ENCODE measurements at regions not wholly inside any gene's neighbourhood (a gene's known extent, or its start where the extent isn't known, plus 50 kb on each side); places are given as distances from the start of the nearest gene placed in this dataset.

DNA sequence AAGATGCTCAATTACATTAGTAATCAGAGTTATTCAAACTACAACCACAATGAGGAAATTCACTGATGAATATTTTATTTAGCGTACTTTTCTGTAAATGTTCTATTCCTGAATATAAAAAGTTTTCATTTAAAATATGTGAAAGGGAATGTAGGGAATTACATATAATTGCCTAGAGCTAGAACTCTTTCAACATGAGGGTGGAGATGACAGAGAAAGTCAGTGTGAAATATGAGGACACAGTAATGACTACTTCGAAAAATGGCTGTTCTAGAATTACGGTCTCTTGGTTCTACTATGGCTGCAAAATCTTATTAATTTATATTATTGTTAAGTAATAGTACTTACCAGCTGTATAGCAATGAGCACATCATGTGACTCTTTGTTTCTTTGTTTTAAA, 1647.4 kb upstream of the PIK3C3 start:
- H2BK20ac ChIP-seq (ENCODE audit: low read length) = no peak overlapping the region

More for the DNA sequence above, 1647.4 kb upstream of the PIK3C3 start:
- H2BK12ac ChIP-seq (ENCODE audit: low read depth, low read length) = no peak overlapping the region
- H2BK15ac ChIP-seq (ENCODE audit: low read length) = no peak overlapping the region
- no peaks in the 10 kb centered on the region for H3K23me2 ChIP-seq (ENCODE audit: low read depth, low read length)
- no peak overlapping the region for H3K18ac ChIP-seq (ENCODE audit: extremely low read depth, low read length)
- no peaks in the 10 kb centered on the region; a peak in 1 of 7 replicates for H3K4me1 ChIP-seq (replicated peaks in 1 of 4; ENCODE audit: control insufficient read depth in 3 of 4, insufficient read depth in 4 of 4, low read length in 3 of 4)
- no peaks in the 10 kb centered on the region for H3K79me2 ChIP-seq (ENCODE audit: control insufficient read depth in 1 of 2, insufficient read depth in 2 of 2, low read length in 2 of 2)
- H3K4ac ChIP-seq (replicated peaks; ENCODE audit: insufficient read length, low read depth, low read length) = no peak overlapping the region
- H4K20me1 ChIP-seq (replicated peaks in 1 of 2; ENCODE audit: control insufficient read depth in 1 of 2, insufficient read depth in 2 of 2, low read length in 2 of 2) = no peaks in the 10 kb centered on the region
- H3K9ac ChIP-seq (replicated peaks in 1 of 4; ENCODE audit: extremely low read depth in 1 of 4, low read depth in 3 of 4, low read length in 3 of 4) = no peak overlapping the region
- H3K9me3 ChIP-seq (ENCODE audit: insufficient read depth in 2 of 2, low read depth in 1 of 2, low read length in 1 of 2) = no peaks in the 10 kb centered on the region
- no peaks in the 10 kb centered on the region for H3K27me3 ChIP-seq (replicated peaks in 1 of 4; ENCODE audit: control insufficient read depth in 3 of 4, extremely low read depth in 1 of 4, insufficient read depth in 3 of 4, low read length in 3 of 4)
- H3K4me2 ChIP-seq (ENCODE audit: insufficient read depth in 1 of 2, low read depth in 2 of 2, low read length in 2 of 2) = no peak overlapping the region
- H2AFZ ChIP-seq (ENCODE audit: low read length) = no peak overlapping the region
- no peak for DNase-seq (ENCODE audit: low read depth in 1 of 2, low spot score in 2 of 2)
- WGBS, 2 experiments (ENCODE audit: extremely low coverage in 1 of 2, insufficient coverage in 1 of 2, insufficient read length in 1 of 2, insufficient replicate concordance in 2 of 2, low coverage in 1 of 2, low lambda C conversion rate in 2 of 2, missing lambda C conversion rate in 1 of 2) = 95% methylated on average over 3 of the region's 3 CpGs; no CpG with 5 or more reads in 1 of the 2 experiments
- H2AK5ac ChIP-seq (ENCODE audit: low read depth, low read length) = no peak overlapping the region
- H4K8ac ChIP-seq (ENCODE audit: extremely low read depth, insufficient read depth, low read length) = no peak overlapping the region
- H3K23ac ChIP-seq (ENCODE audit: insufficient read length) = no peak overlapping the region
- H4K5ac ChIP-seq (ENCODE audit: insufficient read length, low read depth, low read length) = no peak overlapping the region
- no peak overlapping the region for H2BK5ac ChIP-seq (ENCODE audit: low read depth, low read length)
- H3K56ac ChIP-seq (replicated peaks; ENCODE audit: insufficient read length, low read depth, low read length) = no peak overlapping the region
- FAIRE-seq = no peak
- H3K36me3 ChIP-seq (ENCODE audit: control insufficient read depth in 2 of 4, insufficient read depth in 4 of 4, low read length in 3 of 4) = no peaks in the 10 kb centered on the region
- H4K91ac ChIP-seq (replicated peaks; ENCODE audit: insufficient read length, low read length) = no peak overlapping the region
- H3K79me1 ChIP-seq (ENCODE audit: low read depth, low read length) = no peaks in the 10 kb centered on the region
- CTCF ChIA-PET (ENCODE audit: partially characterized antibody) = no interaction called here
- POLR2A ChIA-PET (ENCODE audit: partially characterized antibody) = no interaction called here
- H2BK120ac ChIP-seq (replicated peaks; ENCODE audit: low read depth, low read length) = no peak overlapping the region
- TF ChIP-seq RXRA (IDR thresholded peaks at IDR 0.05; ENCODE audit: insufficient read depth, low read depth, low read length) (no peak), MAFK (IDR thresholded peaks at IDR 0.05; ENCODE audit: low read depth, low read length) (no peak), PHF8 (conservative IDR thresholded peaks at IDR 0.05; ENCODE audit: low read depth, low read length) (no peak), NANOG (IDR thresholded peaks at IDR 0.05; ENCODE audit: insufficient read depth, low read depth, low read length, poor library complexity, severe bottlenecking) (no peak), SP4 (IDR thresholded peaks at IDR 0.05; ENCODE audit: low read length) (no peak), GABPA (IDR thresholded peaks at IDR 0.05; ENCODE audit: borderline replicate concordance, insufficient read depth, low read length) (no peak), CTBP2 (IDR thresholded peaks at IDR 0.05; ENCODE audit: borderline replicate concordance, insufficient read depth, insufficient read length, low read length) (no peak), CEBPB (IDR thresholded peaks at IDR 0.05; ENCODE audit: low read depth, low read length) (no peak)
- TF ChIP-seq, protein P1, sequence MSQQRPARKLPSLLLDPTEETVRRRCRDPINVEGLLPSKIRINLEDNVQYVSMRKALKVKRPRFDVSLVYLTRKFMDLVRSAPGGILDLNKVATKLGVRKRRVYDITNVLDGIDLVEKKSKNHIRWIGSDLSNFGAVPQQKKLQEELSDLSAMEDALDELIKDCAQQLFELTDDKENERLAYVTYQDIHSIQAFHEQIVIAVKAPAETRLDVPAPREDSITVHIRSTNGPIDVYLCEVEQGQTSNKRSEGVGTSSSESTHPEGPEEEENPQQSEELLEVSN (IDR thresholded peaks at IDR 0.05) = no peak
- TF ChIP-seq, protein P2, sequence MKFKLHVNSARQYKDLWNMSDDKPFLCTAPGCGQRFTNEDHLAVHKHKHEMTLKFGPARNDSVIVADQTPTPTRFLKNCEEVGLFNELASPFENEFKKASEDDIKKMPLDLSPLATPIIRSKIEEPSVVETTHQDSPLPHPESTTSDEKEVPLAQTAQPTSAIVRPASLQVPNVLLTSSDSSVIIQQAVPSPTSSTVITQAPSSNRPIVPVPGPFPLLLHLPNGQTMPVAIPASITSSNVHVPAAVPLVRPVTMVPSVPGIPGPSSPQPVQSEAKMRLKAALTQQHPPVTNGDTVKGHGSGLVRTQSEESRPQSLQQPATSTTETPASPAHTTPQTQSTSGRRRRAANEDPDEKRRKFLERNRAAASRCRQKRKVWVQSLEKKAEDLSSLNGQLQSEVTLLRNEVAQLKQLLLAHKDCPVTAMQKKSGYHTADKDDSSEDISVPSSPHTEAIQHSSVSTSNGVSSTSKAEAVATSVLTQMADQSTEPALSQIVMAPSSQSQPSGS (IDR thresholded peaks at IDR 0.05; ENCODE audit: low read length) = no peak
- TF ChIP-seq, protein P3, sequence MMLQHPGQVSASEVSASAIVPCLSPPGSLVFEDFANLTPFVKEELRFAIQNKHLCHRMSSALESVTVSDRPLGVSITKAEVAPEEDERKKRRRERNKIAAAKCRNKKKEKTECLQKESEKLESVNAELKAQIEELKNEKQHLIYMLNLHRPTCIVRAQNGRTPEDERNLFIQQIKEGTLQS (IDR thresholded peaks at IDR 0.05; ENCODE audit: insufficient read depth, low read depth, low read length) = no peak
- H3K14ac ChIP-seq (ENCODE audit: insufficient read length) = no peak overlapping the region
- no peak overlapping the region for H3K27ac ChIP-seq (ENCODE audit: low read depth, low read length)
- no peak overlapping the region for H3K4me3 ChIP-seq (ENCODE audit: extremely low read depth in 1 of 4, insufficient read depth in 2 of 4, low read depth in 3 of 4, low read length in 4 of 4)

Data from H1 (cell line).